Neuronal stem cell (in vitro differentiated cells): ENCODE measurements at regions not wholly inside any gene's neighbourhood (a gene's known extent, or its start where the extent isn't known, plus 50 kb on each side); places are given as distances from the start of the nearest gene placed in this dataset.

Experiments
- DNase-seq: peaks from one replicate; pipeline ENCODE4 v3.0.0-alpha.2; 2013; ENCODE audit warnings: low spot score
- H2AFZ ChIP-seq: one replicate; pipeline ENCODE4 v1.6.1; 2013; ENCODE audit warnings: mild to moderate bottlenecking, low read length, inconsistent platforms
- H2AK5ac ChIP-seq: 2 replicates; pipeline ENCODE4 v1.6.1; 2013; ENCODE audit warnings: low read depth, mild to moderate bottlenecking, inconsistent platforms, low read length, moderate library complexity, mixed read lengths
- H2BK120ac ChIP-seq: 2 replicates; pipeline ENCODE4 v1.6.1; 2013; ENCODE audit warnings: low read depth, mild to moderate bottlenecking, inconsistent platforms, low read length, moderate library complexity, mixed read lengths
- H2BK12ac ChIP-seq: one replicate; pipeline ENCODE4 v1.6.1; 2013; ENCODE audit warnings: low read length, inconsistent platforms
- H2BK15ac ChIP-seq: 2 replicates; pipeline ENCODE4 v1.6.1; 2013; ENCODE audit warnings: mild to moderate bottlenecking, low read length, inconsistent platforms, mixed read lengths
- H2BK5ac ChIP-seq: one replicate; pipeline ENCODE4 v1.6.1; 2013; ENCODE audit warnings: inconsistent platforms, mild to moderate bottlenecking, low read length, moderate library complexity
- H3K14ac ChIP-seq: one replicate; pipeline ENCODE4 v1.6.1; 2013; ENCODE audit warnings: low read length, inconsistent platforms
- H3K18ac ChIP-seq: 2 replicates; pipeline ENCODE4 v1.6.1; 2013; ENCODE audit warnings: low read length, inconsistent platforms
- H3K23ac ChIP-seq: 2 replicates; pipeline ENCODE4 v1.6.1; 2013; ENCODE audit warnings: low read depth, mild to moderate bottlenecking, mixed read lengths, low read length, inconsistent platforms; ENCODE audit not compliant: poor library complexity
- H3K27ac ChIP-seq: replicated peaks from 3 replicates; pipeline ENCODE4 v1.5.1; 2013; ENCODE audit warnings: low read length, inconsistent platforms
- H3K27me3 ChIP-seq, 3 experiments: 2 replicates each; pipeline ENCODE4 v1.6.1; 2013; ENCODE audit warnings: low read length in 3 of 3, mild to moderate bottlenecking in 2 of 3, inconsistent platforms in 1 of 3, low read depth in 1 of 3, mixed read lengths in 1 of 3, moderate library complexity in 1 of 3; ENCODE audit not compliant: control insufficient read depth in 3 of 3, insufficient read depth in 3 of 3
- H3K36me3 ChIP-seq, 2 donors: replicated peaks in 1 of 2; 2 replicates each; pipeline ENCODE4 v1.6.1; 2013; ENCODE audit warnings: low read length in 2 of 2; ENCODE audit not compliant: control insufficient read depth in 2 of 2, insufficient read depth in 2 of 2
- H3K4ac ChIP-seq: 2 replicates; pipeline ENCODE4 v1.6.1; 2013; ENCODE audit warnings: inconsistent platforms, mild to moderate bottlenecking, low read length, moderate library complexity
- H3K4me1 ChIP-seq, 2 donors: 1 replicate in 1 of 2; 2 replicates in 1 of 2; pipeline ENCODE4 v1.6.1; 2013; ENCODE audit warnings: low read length in 2 of 2, low read depth in 1 of 2; ENCODE audit not compliant: control insufficient read depth in 2 of 2, insufficient read depth in 1 of 2
- H3K4me2 ChIP-seq: one replicate; pipeline ENCODE4 v1.6.1; 2013; ENCODE audit warnings: mild to moderate bottlenecking, low read length, inconsistent platforms; ENCODE audit not compliant: insufficient read depth, poor library complexity, severe bottlenecking
- H3K4me3 ChIP-seq, 2 donors: 2 replicates each; pipeline ENCODE4 v1.5.1; 2013; ENCODE audit warnings: low read length in 2 of 2, mild to moderate bottlenecking in 2 of 2, inconsistent platforms in 1 of 2, moderate library complexity in 1 of 2
- H3K79me1 ChIP-seq: one replicate; pipeline ENCODE4 v1.6.1; 2013; ENCODE audit warnings: low read depth, mild to moderate bottlenecking, inconsistent platforms, low read length, moderate library complexity
- H3K9ac ChIP-seq: one replicate; pipeline ENCODE4 v1.6.1; 2013; ENCODE audit warnings: mild to moderate bottlenecking, low read depth, low read length, inconsistent platforms; ENCODE audit not compliant: poor library complexity
- H3K9me3 ChIP-seq, 2 donors: replicated peaks in 1 of 2; 2 replicates each; pipeline versions ENCODE3 to v1.6.1; 2013; ENCODE audit warnings: low read length in 2 of 2, mild to moderate bottlenecking in 2 of 2, inconsistent platforms in 1 of 2, low read depth in 1 of 2, mixed read lengths in 1 of 2, moderate library complexity in 1 of 2; ENCODE audit not compliant: control insufficient read depth in 2 of 2, insufficient read depth in 1 of 2
- H4K8ac ChIP-seq: one replicate; pipeline ENCODE4 v1.6.1; 2013; ENCODE audit warnings: low read depth, mild to moderate bottlenecking, inconsistent platforms, low read length, moderate library complexity
- H4K91ac ChIP-seq: one replicate; pipeline ENCODE4 v1.6.1; 2013; ENCODE audit warnings: low read length, low read depth, mild to moderate bottlenecking, inconsistent platforms; ENCODE audit not compliant: poor library complexity
- WGBS, 2 donors: extraction: QIAGEN DNeasy Blood & Tissue Kit; methylation state at CpG; one replicate each; pipeline ENCODE4 v1.1.7; 2013; ENCODE audit warnings: missing lambda C conversion rate in 2 of 2, mixed read lengths in 1 of 2; ENCODE audit not compliant: insufficient read length in 2 of 2, insufficient replicate concordance in 1 of 2; ENCODE audit errors: extremely low coverage in 2 of 2; 5-methylcytosine and 5-hydroxymethylcytosine counted together

GRCh38 chr13:108402850-108403249 is 133.3 kb downstream of the TNFSF13B start:
- no CpG with 5 or more reads among the region's 2 CpGs for WGBS, 2 donors
- H3K4me2 ChIP-seq: no peak overlapping the region
- no peak overlapping the region for H2BK12ac ChIP-seq
- no peaks in the 10 kb centered on the region for H3K9me3 ChIP-seq
- H3K4ac ChIP-seq: no peak overlapping the region
- no peak overlapping the region for H2AK5ac ChIP-seq
- H3K14ac ChIP-seq: no peak overlapping the region
- H3K36me3 ChIP-seq: no peaks in the 10 kb centered on the region
- H3K4me3 ChIP-seq: no peak overlapping the region
- H2AFZ ChIP-seq: peak overlapping the region; percentile 40
- H3K23ac ChIP-seq: no peak overlapping the region
- no peak for DNase-seq
- no peak overlapping the region for H3K18ac ChIP-seq
- H4K91ac ChIP-seq: no peak overlapping the region
- peaks cover 5% of the 10 kb centered on the region in 2 donors for H3K4me1 ChIP-seq
- no peak overlapping the region for H2BK120ac ChIP-seq
- no peak overlapping the region for H3K27ac ChIP-seq
- no peak overlapping the region for H4K8ac ChIP-seq
- H3K27me3 ChIP-seq: peaks cover 0 to 4% (median 0%) of the 10 kb centered on the region in 3 experiments
- H2BK5ac ChIP-seq: no peak overlapping the region
- no peaks in the 10 kb centered on the region for H3K79me1 ChIP-seq
- no peak overlapping the region for H3K9ac ChIP-seq
- H2BK15ac ChIP-seq: no peak overlapping the region

- no peak overlapping the region for H3K27ac ChIP-seq
- H3K18ac ChIP-seq: no peak overlapping the region
- no peak overlapping the region for H2AK5ac ChIP-seq
- H3K4me3 ChIP-seq: no peak overlapping the region
- H2BK12ac ChIP-seq: no peak overlapping the region
- H3K4me2 ChIP-seq: no peak overlapping the region
- H3K9ac ChIP-seq: no peak overlapping the region
- H3K4me1 ChIP-seq: peaks cover 4 to 5% of the 10 kb centered on the region in 2 donors
- no peak overlapping the region for H2BK120ac ChIP-seq
- peaks cover 0 to 4% (median 0%) of the 10 kb centered on the region in 3 experiments for H3K27me3 ChIP-seq
- peaks cover 0 to 5% of the 10 kb centered on the region in 2 donors for H3K9me3 ChIP-seq
- no CpG with 5 or more reads among the region's 2 CpGs for WGBS, 2 donors
- H3K36me3 ChIP-seq: no peaks in the 10 kb centered on the region
- no peak overlapping the region for H3K14ac ChIP-seq
- H3K4ac ChIP-seq: no peak overlapping the region
- no peak overlapping the region for H3K23ac ChIP-seq
- no peaks in the 10 kb centered on the region for H3K79me1 ChIP-seq
- H2BK5ac ChIP-seq: no peak overlapping the region
- no peak overlapping the region for H4K8ac ChIP-seq
- H4K91ac ChIP-seq: no peak overlapping the region
- DNase-seq: no peak
- no peak overlapping the region for H2BK15ac ChIP-seq
- H2AFZ ChIP-seq: no peak overlapping the region
Observed at GRCh38 chr13:108407495-108407894, 138.0 kb downstream of the TNFSF13B start.

- H3K4ac ChIP-seq: no peak overlapping the region
- no CpG with 5 or more reads among the region's 2 CpGs for WGBS, 2 donors
Observed at GRCh38 chr13:108408672-108409071, 139.2 kb downstream of the TNFSF13B start.

GRCh38 chr13:108409730-108410129 is 140.2 kb downstream of the TNFSF13B start:
- Histone ChIP-seq H3K9ac (no peak overlapping the region), H3K14ac (no peak overlapping the region), H2AFZ (no peak overlapping the region), H3K18ac (no peak overlapping the region), H3K4me2 (no peak overlapping the region), H3K23ac (no peak overlapping the region), H3K4me3 (no peak overlapping the region), H3K9me3 (peaks cover 0 to 5% of the 10 kb centered on the region in 2 donors), H2BK15ac (no peak overlapping the region), H2BK120ac (no peak overlapping the region), H2AK5ac (no peak overlapping the region), H2BK12ac (no peak overlapping the region), H3K27ac (no peak overlapping the region), H3K4ac (no peak overlapping the region), H4K8ac (no peak overlapping the region), H2BK5ac (no peak overlapping the region), H3K4me1 (no peaks in the 10 kb centered on the region), H3K79me1 (no peaks in the 10 kb centered on the region), H3K36me3 (no peaks in the 10 kb centered on the region), H4K91ac (no peak overlapping the region), H3K27me3 (no peaks in the 10 kb centered on the region)
- no peak for DNase-seq

More at GRCh38 chr13:108408672-108409071, 139.2 kb downstream of the TNFSF13B start:
- H2BK15ac ChIP-seq: no peak overlapping the region
- H3K23ac ChIP-seq: no peak overlapping the region
- no peak overlapping the region for H4K91ac ChIP-seq
- H3K27ac ChIP-seq: no peak overlapping the region
- no peak overlapping the region for H3K4me2 ChIP-seq
- peaks cover 0 to 5% of the 10 kb centered on the region in 2 donors for H3K9me3 ChIP-seq
- no peak for DNase-seq
- H3K27me3 ChIP-seq: no peaks in the 10 kb centered on the region
- H2BK12ac ChIP-seq: no peak overlapping the region
- H2AK5ac ChIP-seq: no peak overlapping the region
- H3K79me1 ChIP-seq: no peaks in the 10 kb centered on the region
- no peak overlapping the region for H3K18ac ChIP-seq
- H3K4me1 ChIP-seq: no peaks in the 10 kb centered on the region
- no peak overlapping the region for H2BK5ac ChIP-seq
- no peak overlapping the region for H2AFZ ChIP-seq
- H3K9ac ChIP-seq: no peak overlapping the region
- no peak overlapping the region for H4K8ac ChIP-seq
- no peaks in the 10 kb centered on the region for H3K36me3 ChIP-seq
- H3K14ac ChIP-seq: no peak overlapping the region
- H3K4me3 ChIP-seq: no peak overlapping the region
- no peak overlapping the region for H2BK120ac ChIP-seq
